OCI-LY7 (cell line): ENCODE measurements at regions not wholly inside any gene's neighbourhood (a gene's known extent, or its start where the extent isn't known, plus 50 kb on each side); places are given as distances from the start of the nearest gene placed in this dataset.

ENCODE experiments used
- BruUV-seq: library from RNA; stranded (reverse); fragments of 400-500 nt; replicated peaks from 2 replicates; lab custom pipeline; 2021; lab: Mats Ljungman, UMichigan
- CTCF ChIA-PET: fragments of 300-600 bp; sonication (Branson Sonifier 250); formaldehyde crosslinking; loops from one replicate; lab custom pipeline; 2022; ENCODE audit warnings: antibody characterized with exemption; ENCODE audit not compliant: unreplicated experiment; lab: Charles Lee
- POLR2A ChIA-PET: fragments of 300-600 bp; sonication (Branson Sonifier 250); formaldehyde crosslinking; loops from one replicate; lab custom pipeline; 2022; ENCODE audit warnings: antibody characterized with exemption; lab: Charles Lee
- DNase-seq: peaks from one replicate; pipeline ENCODE4 v3.0.0-alpha.2; 2015; ENCODE audit warnings: low spot score
- H2AFZ ChIP-seq: fragments of 200-600 bp; sonication (generic), shearing (Covaris generic); 2 replicates; pipeline ENCODE4 v1.6.1; 2014; ENCODE audit warnings: mild to moderate bottlenecking, antibody characterized with exemption, low read length, moderate library complexity
- H3K27ac ChIP-seq: fragments of 200-600 bp; sonication (generic); 2 replicates; pipeline ENCODE4 v1.5.1; 2014; ENCODE audit warnings: mixed run types, low read depth, mild to moderate bottlenecking, moderate library complexity, low read length, inconsistent platforms; ENCODE audit not compliant: poor library complexity, severe bottlenecking
- H3K36me3 ChIP-seq: fragments of 200-600 bp; sonication (generic); 2 replicates; pipeline ENCODE4 v1.6.1; 2014; ENCODE audit warnings: mild to moderate bottlenecking, antibody characterized with exemption, low read length, moderate library complexity, mixed read lengths; ENCODE audit not compliant: insufficient read depth
- H3K4me1 ChIP-seq: fragments of 200-600 bp; sonication (generic); 2 replicates; pipeline ENCODE4 v1.5.1; 2014; ENCODE audit warnings: mild to moderate bottlenecking, low read length; ENCODE audit not compliant: insufficient read depth, poor library complexity, severe bottlenecking
- H3K4me2 ChIP-seq: fragments of 200-600 bp; sonication (generic); 2 replicates; pipeline ENCODE4 v1.6.1; 2014; ENCODE audit warnings: mild to moderate bottlenecking, low read length
- H3K4me3 ChIP-seq: fragments of 200-600 bp; sonication (generic); 2 replicates; pipeline ENCODE4 v1.5.1; 2014; ENCODE audit warnings: mild to moderate bottlenecking, low read depth, low read length; ENCODE audit not compliant: poor library complexity, severe bottlenecking
- H3K79me2 ChIP-seq: fragments of 200-600 bp; sonication (generic); 2 replicates; pipeline ENCODE4 v1.6.1; 2016; ENCODE audit warnings: low read depth, mild to moderate bottlenecking, low read length, moderate library complexity, mixed read lengths; ENCODE audit not compliant: insufficient read depth
- H3K9me2 ChIP-seq: fragments of 200-600 bp; sonication (generic); 2 replicates; pipeline ENCODE4 v1.6.1; 2016; ENCODE audit warnings: mild to moderate bottlenecking, low read length, mixed read lengths; ENCODE audit not compliant: insufficient read depth
- H3K9me3 ChIP-seq: fragments of 200-600 bp; sonication (generic); 2 replicates; pipeline ENCODE4 v1.6.1; 2014; ENCODE audit warnings: mild to moderate bottlenecking, mixed run types, low read length, mixed read lengths
- H4K20me1 ChIP-seq: fragments of 200-600 bp; sonication (generic); 2 replicates; pipeline ENCODE4 v1.6.1; 2014; ENCODE audit warnings: mild to moderate bottlenecking, antibody characterized with exemption, low read length, moderate library complexity, mixed read lengths; ENCODE audit not compliant: insufficient read depth
- EZH2phosphoT487 ChIP-seq: fragments of 200-600 bp; sonication (generic); IDR thresholded peaks from 2 replicates; pipeline ENCODE4 v1.6.1; 2018; ENCODE audit warnings: low read depth, borderline replicate concordance, mild to moderate bottlenecking, mixed run types, antibody characterized with exemption, low read length, moderate library complexity, mixed read lengths
- intact Hi-C: fragments of 100-400 bp; cut with micrococcal nuclease; formaldehyde crosslinking; loops from one replicate; pipeline ENCODE4 v1.10.0; 2022; ENCODE audit not compliant: unreplicated experiment
- TF ChIP-seq, protein P1 (sequence below): fragments of 200-600 bp; sonication (generic); conservative IDR thresholded peaks from 2 replicates; pipeline ENCODE4 v1.5.1; 2014; ENCODE audit warnings: mild to moderate bottlenecking, antibody characterized with exemption, low read length, moderate library complexity, mixed read lengths

DNA sequence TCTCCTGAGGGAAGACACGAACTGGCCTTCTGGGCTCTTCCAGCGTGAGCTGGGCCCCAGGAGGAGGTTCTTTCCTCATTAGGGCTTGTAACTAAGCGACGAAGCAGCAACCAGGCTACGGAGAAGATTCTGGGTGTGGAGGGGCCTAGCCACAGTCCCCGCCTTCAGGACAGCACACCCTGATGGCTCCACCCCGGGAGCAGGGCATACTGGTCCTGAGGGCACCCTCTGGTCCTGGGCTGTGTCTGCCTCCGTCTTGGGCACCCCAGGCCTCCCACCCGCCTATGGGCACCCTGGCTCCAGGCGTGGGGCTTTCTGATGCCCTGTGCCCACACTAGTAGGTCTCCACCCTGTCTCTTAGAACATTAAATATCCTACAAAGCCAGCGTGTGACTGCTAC is 136.4 kb downstream of the OLFM1 start:
- CTCF ChIA-PET, result no interaction called here
- Histone ChIP-seq H3K9me3 (no peaks in the 10 kb centered on the region), H3K79me2 (no peaks in the 10 kb centered on the region), H3K4me2 (no peak overlapping the region), H3K4me3 (no peak overlapping the region), H3K9me2 (no peaks in the 10 kb centered on the region), H2AFZ (no peak overlapping the region), H3K36me3 (no peaks in the 10 kb centered on the region), H3K4me1 (no peaks in the 10 kb centered on the region), H4K20me1 (no peaks in the 10 kb centered on the region), H3K27ac (no peak overlapping the region)
- BruUV-seq, result no TSS peak
- DNase-seq, result no peak
- TF ChIP-seq, protein P1, sequence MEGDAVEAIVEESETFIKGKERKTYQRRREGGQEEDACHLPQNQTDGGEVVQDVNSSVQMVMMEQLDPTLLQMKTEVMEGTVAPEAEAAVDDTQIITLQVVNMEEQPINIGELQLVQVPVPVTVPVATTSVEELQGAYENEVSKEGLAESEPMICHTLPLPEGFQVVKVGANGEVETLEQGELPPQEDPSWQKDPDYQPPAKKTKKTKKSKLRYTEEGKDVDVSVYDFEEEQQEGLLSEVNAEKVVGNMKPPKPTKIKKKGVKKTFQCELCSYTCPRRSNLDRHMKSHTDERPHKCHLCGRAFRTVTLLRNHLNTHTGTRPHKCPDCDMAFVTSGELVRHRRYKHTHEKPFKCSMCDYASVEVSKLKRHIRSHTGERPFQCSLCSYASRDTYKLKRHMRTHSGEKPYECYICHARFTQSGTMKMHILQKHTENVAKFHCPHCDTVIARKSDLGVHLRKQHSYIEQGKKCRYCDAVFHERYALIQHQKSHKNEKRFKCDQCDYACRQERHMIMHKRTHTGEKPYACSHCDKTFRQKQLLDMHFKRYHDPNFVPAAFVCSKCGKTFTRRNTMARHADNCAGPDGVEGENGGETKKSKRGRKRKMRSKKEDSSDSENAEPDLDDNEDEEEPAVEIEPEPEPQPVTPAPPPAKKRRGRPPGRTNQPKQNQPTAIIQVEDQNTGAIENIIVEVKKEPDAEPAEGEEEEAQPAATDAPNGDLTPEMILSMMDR, result no peak
- no peak for TF ChIP-seq EZH2phosphoT487
- intact Hi-C loops, result no loop called here
- POLR2A ChIA-PET, result no interaction called here

DNA sequence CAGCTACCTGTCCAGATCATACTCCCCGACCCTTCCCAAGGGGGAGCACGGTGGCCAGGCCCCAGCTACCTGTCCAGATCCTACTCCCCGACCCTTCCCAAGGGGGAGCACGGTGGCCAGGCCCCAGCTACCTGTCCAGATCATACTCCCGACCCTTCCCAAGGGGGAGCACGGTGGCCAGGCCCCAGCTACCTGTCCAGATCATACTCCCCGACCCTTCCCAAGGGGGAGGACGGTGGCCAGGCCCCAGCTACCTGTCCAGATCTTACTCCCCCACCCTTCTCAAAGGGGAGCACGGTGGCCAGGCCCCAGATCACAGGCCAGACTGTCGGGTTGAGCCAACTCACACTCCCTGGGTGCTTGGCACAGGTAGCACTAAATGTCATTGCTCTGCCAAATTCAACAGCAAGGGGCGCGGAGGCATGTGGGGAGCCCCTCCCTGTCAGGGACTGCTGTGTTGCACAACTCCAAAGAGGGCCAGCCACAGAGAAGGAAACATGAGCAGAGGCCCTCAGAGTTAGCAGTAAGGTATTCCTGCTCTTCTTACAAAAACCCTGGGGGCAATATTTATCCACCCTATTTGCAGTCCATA is 136.9 kb downstream of the OLFM1 start:
- POLR2A ChIA-PET, result no interaction called here
- DNase-seq, result no peak
- H3K4me2 ChIP-seq, result no peak overlapping the region
- H3K4me1 ChIP-seq, result no peaks in the 10 kb centered on the region
- no peak overlapping the region for H2AFZ ChIP-seq
- no peak for TF ChIP-seq EZH2phosphoT487
- TF ChIP-seq, protein P1, result no peak
- H3K9me2 ChIP-seq, result no peaks in the 10 kb centered on the region
- H3K36me3 ChIP-seq, result no peaks in the 10 kb centered on the region
- H3K9me3 ChIP-seq, result no peaks in the 10 kb centered on the region
- H4K20me1 ChIP-seq, result no peaks in the 10 kb centered on the region
- BruUV-seq, result no TSS peak
- H3K79me2 ChIP-seq, result no peaks in the 10 kb centered on the region
- CTCF ChIA-PET, result no interaction called here
- H3K27ac ChIP-seq, result no peak overlapping the region
- intact Hi-C loops, result no loop called here
- no peak overlapping the region for H3K4me3 ChIP-seq

DNA sequence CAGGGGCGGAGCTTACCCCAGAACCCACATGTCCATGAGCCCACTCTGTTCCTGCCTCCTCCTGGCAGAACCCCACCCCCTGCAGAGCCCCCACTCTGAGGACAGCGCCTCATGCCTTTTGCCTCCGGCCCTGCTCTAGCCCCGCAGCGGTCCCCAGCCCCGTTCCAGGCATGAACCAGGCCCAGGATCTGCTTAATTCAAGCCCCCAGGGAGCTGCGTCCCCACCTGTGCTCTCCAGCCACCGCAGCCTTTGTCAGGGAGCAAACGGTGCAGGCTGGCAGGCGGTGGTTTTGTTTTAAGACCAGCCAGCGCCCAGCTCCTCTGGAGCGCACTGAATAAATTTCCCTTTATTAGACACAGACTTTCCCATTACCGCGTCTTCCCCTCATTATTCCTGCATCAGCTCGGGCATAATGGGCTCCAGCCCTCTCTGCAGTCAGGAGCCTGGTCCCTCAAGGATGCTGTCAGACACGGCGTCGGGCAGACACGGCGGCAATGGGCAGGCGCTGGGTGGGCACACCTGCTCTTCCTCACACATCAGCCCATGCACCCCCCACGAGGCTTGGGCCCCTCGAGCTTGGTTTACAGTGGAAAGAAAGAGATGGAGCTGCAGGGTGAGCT is 137.6 kb downstream of the OLFM1 start:
- no peak overlapping the region for H3K4me3 ChIP-seq
- H2AFZ ChIP-seq, result no peak overlapping the region
- DNase-seq, result no peak
- H3K9me3 ChIP-seq, result no peaks in the 10 kb centered on the region
- no TSS peak for BruUV-seq
- intact Hi-C loops, result no loop called here
- no peaks in the 10 kb centered on the region for H3K9me2 ChIP-seq
- no peak overlapping the region for H3K27ac ChIP-seq
- CTCF ChIA-PET, result no interaction called here
- H3K4me2 ChIP-seq, result no peak overlapping the region
- no peak for TF ChIP-seq EZH2phosphoT487
- TF ChIP-seq, protein P1, result no peak
- H3K36me3 ChIP-seq, result no peaks in the 10 kb centered on the region
- no peaks in the 10 kb centered on the region for H3K79me2 ChIP-seq
- H3K4me1 ChIP-seq, result no peaks in the 10 kb centered on the region
- POLR2A ChIA-PET, result no interaction called here
- H4K20me1 ChIP-seq, result no peaks in the 10 kb centered on the region
